GM12864 (cell line): ENCODE measurements at regions not wholly inside any gene's neighbourhood (a gene's known extent, or its start where the extent isn't known, plus 50 kb on each side); places are given as distances from the start of the nearest gene placed in this dataset.

Source experiments
- DNase-seq: peaks from one replicate; pipeline ENCODE4 v3.0.0-alpha.2; 2011; ENCODE audit warnings: low read depth
- H3K4me3 ChIP-seq: 2 replicates; pipeline ENCODE4 v1.5.1; 2011; ENCODE audit warnings: mild to moderate bottlenecking, low read depth, low read length, control low read depth
- TF ChIP-seq, protein P1 (sequence below): IDR thresholded peaks from 2 replicates; pipeline ENCODE4 v1.5.1; 2011; ENCODE audit warnings: low read depth, mild to moderate bottlenecking, moderate library complexity, low read length, control low read depth, inconsistent platforms; ENCODE audit errors: missing control alignments

DNA sequence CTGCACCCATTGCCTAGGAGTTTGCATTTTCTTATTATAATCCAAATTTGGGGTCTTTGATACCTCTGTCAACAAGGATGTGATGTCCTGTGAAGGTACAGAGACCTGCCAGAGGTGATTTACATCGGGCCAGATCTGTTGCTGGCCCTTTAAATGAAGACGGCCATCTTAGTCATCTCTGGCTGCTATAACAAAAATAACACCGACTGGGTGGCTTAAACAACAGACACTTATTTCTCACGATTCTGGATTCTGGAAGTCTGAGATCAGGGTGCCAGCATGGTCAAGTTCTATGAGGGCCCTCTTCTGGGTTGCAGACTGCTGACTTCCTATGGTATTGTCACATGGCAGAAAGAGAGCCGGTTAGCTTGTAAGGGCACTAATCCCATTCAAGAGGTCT is 75.7 kb downstream of the F11 start:
- DNase-seq: no peak
- no peak overlapping the region for H3K4me3 ChIP-seq
- TF ChIP-seq, protein P1, sequence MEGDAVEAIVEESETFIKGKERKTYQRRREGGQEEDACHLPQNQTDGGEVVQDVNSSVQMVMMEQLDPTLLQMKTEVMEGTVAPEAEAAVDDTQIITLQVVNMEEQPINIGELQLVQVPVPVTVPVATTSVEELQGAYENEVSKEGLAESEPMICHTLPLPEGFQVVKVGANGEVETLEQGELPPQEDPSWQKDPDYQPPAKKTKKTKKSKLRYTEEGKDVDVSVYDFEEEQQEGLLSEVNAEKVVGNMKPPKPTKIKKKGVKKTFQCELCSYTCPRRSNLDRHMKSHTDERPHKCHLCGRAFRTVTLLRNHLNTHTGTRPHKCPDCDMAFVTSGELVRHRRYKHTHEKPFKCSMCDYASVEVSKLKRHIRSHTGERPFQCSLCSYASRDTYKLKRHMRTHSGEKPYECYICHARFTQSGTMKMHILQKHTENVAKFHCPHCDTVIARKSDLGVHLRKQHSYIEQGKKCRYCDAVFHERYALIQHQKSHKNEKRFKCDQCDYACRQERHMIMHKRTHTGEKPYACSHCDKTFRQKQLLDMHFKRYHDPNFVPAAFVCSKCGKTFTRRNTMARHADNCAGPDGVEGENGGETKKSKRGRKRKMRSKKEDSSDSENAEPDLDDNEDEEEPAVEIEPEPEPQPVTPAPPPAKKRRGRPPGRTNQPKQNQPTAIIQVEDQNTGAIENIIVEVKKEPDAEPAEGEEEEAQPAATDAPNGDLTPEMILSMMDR: no peak
